IPS-18c (cell line): ENCODE measurements at regions not wholly inside any gene's neighbourhood (a gene's known extent, or its start where the extent isn't known, plus 50 kb on each side); places are given as distances from the start of the nearest gene placed in this dataset.

Experiments used
- H3K4me3 ChIP-seq: 2 replicates; pipeline ENCODE4 v1.7.0; 2013; ENCODE audit warnings: low read depth, mild to moderate bottlenecking, low read length, moderate library complexity; ENCODE audit not compliant: insufficient read depth
- H3K9me3 ChIP-seq: one replicate; pipeline ENCODE4 v1.6.1; 2013; ENCODE audit warnings: mild to moderate bottlenecking, low read length, moderate library complexity; ENCODE audit not compliant: control insufficient read depth, insufficient read depth

GRCh38 chr3:5431811-5432378 lies 244.4 kb downstream of the EDEM1 start:
- Histone ChIP-seq H3K4me3 (no peak overlapping the region), H3K9me3 (no peaks in the 10 kb centered on the region)

GRCh38 chr3:5437296-5437782 lies 249.8 kb downstream of the EDEM1 start:
- no peak overlapping the region for H3K4me3 ChIP-seq

GRCh38 chr3:5437783-5438323 lies 250.3 kb downstream of the EDEM1 start:
- no peaks in the 10 kb centered on the region for H3K9me3 ChIP-seq
- H3K4me3 ChIP-seq, result no peak overlapping the region

More at GRCh38 chr3:5437296-5437782, 249.8 kb downstream of the EDEM1 start:
- no peaks in the 10 kb centered on the region for H3K9me3 ChIP-seq

- H3K4me3 ChIP-seq, result no peak overlapping the region
- H3K9me3 ChIP-seq, result no peaks in the 10 kb centered on the region
Measured at GRCh38 chr3:5441401-5441800, 253.9 kb downstream of the EDEM1 start.

GRCh38 chr3:5442106-5442785 lies 254.7 kb downstream of the EDEM1 start:
- Histone ChIP-seq H3K9me3 (no peaks in the 10 kb centered on the region), H3K4me3 (no peak overlapping the region)

- Histone ChIP-seq H3K4me3 (no peak overlapping the region), H3K9me3 (no peaks in the 10 kb centered on the region)
Measured at GRCh38 chr3:5442786-5443138, 255.3 kb downstream of the EDEM1 start.

- H3K9me3 ChIP-seq, result no peaks in the 10 kb centered on the region
Measured at GRCh38 chr3:5444253-5444652, 256.7 kb downstream of the EDEM1 start.

GRCh38 chr3:5445676-5446201 lies 258.2 kb downstream of the EDEM1 start:
- no peak overlapping the region for H3K4me3 ChIP-seq
- no peaks in the 10 kb centered on the region for H3K9me3 ChIP-seq

More at GRCh38 chr3:5444253-5444652, 256.7 kb downstream of the EDEM1 start:
- no peak overlapping the region for H3K4me3 ChIP-seq

- Histone ChIP-seq H3K4me3 (no peak overlapping the region), H3K9me3 (no peaks in the 10 kb centered on the region)
Measured at GRCh38 chr3:5448246-5448645, 260.7 kb downstream of the EDEM1 start.

- Histone ChIP-seq H3K9me3 (no peaks in the 10 kb centered on the region), H3K4me3 (no peak overlapping the region)
Measured at GRCh38 chr3:5448816-5449215, 261.3 kb downstream of the EDEM1 start.

GRCh38 chr3:5456199-5456598 lies 268.7 kb downstream of the EDEM1 start:
- no peak overlapping the region for H3K4me3 ChIP-seq
- H3K9me3 ChIP-seq, result no peaks in the 10 kb centered on the region

- Histone ChIP-seq H3K9me3 (no peaks in the 10 kb centered on the region), H3K4me3 (no peak overlapping the region)
Measured at GRCh38 chr3:5458526-5458925, 271.0 kb downstream of the EDEM1 start.

GRCh38 chr3:5462086-5462485 lies 274.6 kb downstream of the EDEM1 start:
- H3K4me3 ChIP-seq, result no peak overlapping the region

GRCh38 chr3:5463991-5464390 lies 276.5 kb downstream of the EDEM1 start:
- Histone ChIP-seq H3K4me3 (no peak overlapping the region), H3K9me3 (no peaks in the 10 kb centered on the region)

More at GRCh38 chr3:5462086-5462485, 274.6 kb downstream of the EDEM1 start:
- H3K9me3 ChIP-seq, result no peaks in the 10 kb centered on the region

GRCh38 chr3:5464649-5465048 lies 277.1 kb downstream of the EDEM1 start:
- H3K4me3 ChIP-seq, result no peak overlapping the region

GRCh38 chr3:5465183-5465582 lies 277.7 kb downstream of the EDEM1 start:
- Histone ChIP-seq H3K4me3 (no peak overlapping the region), H3K9me3 (no peaks in the 10 kb centered on the region)

More at GRCh38 chr3:5464649-5465048, 277.1 kb downstream of the EDEM1 start:
- H3K9me3 ChIP-seq, result no peaks in the 10 kb centered on the region

- Histone ChIP-seq H3K4me3 (no peak overlapping the region), H3K9me3 (no peaks in the 10 kb centered on the region)
Measured at GRCh38 chr3:5466065-5466464, 278.6 kb downstream of the EDEM1 start.

- Histone ChIP-seq H3K4me3 (no peak overlapping the region), H3K9me3 (no peaks in the 10 kb centered on the region)
Measured at GRCh38 chr3:5466717-5467116, 279.2 kb downstream of the EDEM1 start.
